ENCODE measurements at regions not wholly inside any gene's neighbourhood (a gene's known extent, or its start where the extent isn't known, plus 50 kb on each side); places are given as distances from the start of the nearest gene placed in this dataset.

GRCh38 chr2:111659361-111660333 is 224.3 kb downstream of the ANAPC1 start:
- TF ChIP-seq POLR2A (IDR thresholded peaks at IDR 0.05) = no peak
- TF ChIP-seq CTCF (IDR thresholded peaks at IDR 0.05) = no peak

Data from Peyer's patch (tissue), 4 donors.